GOT3 (cell line): ENCODE measurements at regions not wholly inside any gene's neighbourhood (a gene's known extent, or its start where the extent isn't known, plus 50 kb on each side); places are given as distances from the start of the nearest gene placed in this dataset.

Source experiments
- DNase-seq: peaks from one replicate; lab custom pipeline; 2025; ENCODE audit warnings: mixed read lengths; lab: John Stamatoyannopoulos, UW

- no peak for DNase-seq
Observed at GRCh38 chr1:29967261-29967660, 730.9 kb downstream of the PTPRU start.

DNA sequence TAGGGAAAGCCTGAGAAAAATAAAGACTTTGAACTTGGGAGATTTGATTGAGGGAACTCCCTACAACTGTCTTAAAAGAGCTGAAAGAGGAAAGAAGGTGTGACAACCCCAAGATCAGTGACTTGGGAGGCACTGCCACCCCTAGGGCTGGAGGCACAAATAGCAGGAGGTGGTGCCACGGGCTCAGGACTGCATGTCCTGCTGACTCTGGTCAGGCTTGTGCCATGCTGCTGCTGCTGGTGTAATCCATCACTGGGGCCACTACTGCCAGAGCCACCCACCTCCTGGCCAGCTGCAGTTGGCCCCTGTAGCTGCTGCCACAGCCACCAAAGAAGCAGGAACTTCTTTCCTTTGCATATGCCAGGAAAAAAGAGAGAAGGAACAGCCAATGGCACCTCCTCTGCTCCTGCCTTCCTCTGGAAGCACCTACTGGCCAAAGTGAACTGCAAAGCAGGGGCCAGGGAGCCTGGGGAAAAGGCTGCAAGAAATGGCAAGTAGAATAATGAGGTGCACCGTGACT is 730.3 kb downstream of the PTPRU start:
- DNase-seq: no peak

DNA sequence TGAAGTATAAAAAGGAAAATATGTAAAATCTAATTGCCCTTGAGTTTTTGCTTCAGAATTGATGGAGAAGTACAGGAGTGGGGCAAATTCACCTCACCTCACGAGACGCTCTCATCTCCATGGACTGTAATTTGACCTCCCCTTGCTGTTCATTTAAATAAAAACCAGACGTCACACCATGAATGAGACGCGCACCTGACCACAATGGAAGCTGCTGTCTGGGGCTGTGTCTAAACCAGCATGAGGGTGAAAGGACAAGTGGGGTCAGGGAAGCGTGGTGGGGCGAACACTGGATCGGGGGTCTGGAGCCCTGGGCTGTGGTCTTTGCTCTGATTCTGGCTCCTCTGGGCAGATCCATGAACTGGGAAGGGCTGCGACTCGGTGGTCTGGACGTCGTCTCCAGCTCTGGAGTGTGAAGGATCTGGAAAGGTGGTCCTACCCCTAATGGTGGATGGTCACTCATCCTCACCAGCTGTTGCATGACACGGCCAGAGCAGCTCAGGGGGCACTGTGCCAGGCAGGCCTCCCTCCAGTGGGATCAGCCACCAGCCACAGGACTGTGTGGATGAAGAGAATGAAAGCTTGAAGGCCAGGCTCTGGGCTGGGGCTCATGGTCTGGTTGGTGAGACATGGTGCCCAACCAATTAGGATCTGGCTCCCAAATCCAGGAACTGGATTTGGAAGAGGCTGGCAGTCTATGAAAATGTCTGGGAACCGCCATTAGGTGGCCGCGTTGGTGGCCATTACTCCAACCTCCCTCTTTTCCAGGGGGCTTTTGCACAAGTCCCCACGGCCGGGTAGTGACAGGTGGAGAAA is 728.6 kb downstream of the PTPRU start:
- DNase-seq: no peak

- DNase-seq: no peak
Observed at GRCh38 chr1:29963946-29964345, 727.6 kb downstream of the PTPRU start.

GRCh38 chr1:29962831-29963247 is 726.5 kb downstream of the PTPRU start:
- DNase-seq: no peak

GRCh38 chr1:29962336-29962735 is 726.0 kb downstream of the PTPRU start:
- DNase-seq: no peak

GRCh38 chr1:29961293-29962059 is 725.2 kb downstream of the PTPRU start:
- no peak for DNase-seq

DNA sequence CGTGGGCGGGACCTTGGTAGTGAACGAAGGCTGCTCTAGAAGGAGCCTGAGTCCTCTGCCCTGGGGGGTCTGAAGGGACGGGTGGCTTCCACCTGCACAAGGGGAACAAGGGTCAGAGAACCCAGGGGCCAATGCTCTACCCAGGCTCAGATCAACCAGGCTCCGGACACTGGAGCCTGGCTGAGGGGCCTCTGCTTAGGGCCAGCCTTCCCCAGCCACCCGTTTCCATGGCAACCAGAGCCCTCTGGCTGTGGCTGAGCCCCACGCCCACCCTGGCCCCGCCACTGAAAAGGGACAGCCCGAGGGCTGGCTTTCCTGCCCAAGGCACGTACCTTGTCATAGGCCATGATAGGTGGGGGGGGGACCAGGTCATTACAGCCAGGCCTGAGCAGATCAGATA is 724.6 kb downstream of the PTPRU start:
- no peak for DNase-seq

GRCh38 chr1:29960156-29960755 is 723.9 kb downstream of the PTPRU start:
- no peak for DNase-seq

DNA sequence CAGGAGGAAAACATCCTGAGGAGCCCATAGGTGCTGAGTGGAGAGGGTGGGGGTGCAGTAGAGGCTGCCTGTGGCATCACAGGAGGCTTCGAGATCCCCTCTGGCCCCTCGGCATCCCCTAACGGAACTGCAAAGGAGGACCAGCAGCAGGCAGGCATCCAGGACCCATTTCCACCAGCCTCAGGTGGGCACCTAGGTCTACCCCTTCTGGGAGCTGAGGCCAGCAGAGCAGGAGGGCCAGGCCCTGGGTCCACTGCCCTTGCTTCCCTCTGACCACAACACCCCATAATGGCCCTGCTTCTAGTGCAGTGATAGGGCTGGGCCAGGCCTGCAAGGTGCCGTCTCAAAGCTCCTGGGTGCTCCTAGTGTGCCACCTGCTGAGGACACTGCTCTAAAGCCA is 723.0 kb downstream of the PTPRU start:
- DNase-seq: no peak

- DNase-seq: no peak
Observed at GRCh38 chr1:29958271-29958670, 721.9 kb downstream of the PTPRU start.

DNA sequence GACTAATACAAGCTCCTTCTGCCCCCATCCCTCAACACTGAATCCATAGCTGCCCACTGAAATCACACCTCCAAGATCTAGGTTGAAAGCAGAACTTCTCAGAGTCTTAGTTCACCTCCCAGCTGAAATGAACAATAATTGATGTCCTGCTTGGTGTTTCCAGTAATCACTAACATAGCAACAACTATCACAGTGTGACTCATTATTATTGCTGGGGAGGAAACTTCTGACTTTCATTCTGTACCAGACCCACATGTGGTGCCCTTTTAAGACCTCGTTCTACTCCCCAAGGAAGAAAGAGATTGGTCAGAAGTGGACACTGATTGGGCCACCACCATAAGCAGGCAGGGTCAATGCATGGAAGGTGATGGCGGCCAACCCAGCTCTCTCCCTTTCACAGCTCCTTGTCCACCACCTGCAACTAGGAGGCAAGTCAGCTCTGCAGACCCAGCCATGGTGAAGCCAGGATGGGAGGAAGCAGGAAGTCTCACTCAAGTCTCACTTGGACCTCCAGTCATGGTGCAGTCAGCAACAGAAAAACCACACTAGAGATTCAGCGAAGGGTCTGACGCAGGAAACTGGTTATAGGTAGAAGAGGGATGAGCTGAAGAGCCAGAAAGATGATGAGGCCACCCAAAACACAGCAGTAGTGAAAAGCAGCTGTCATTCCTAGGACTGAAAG is 720.2 kb downstream of the PTPRU start:
- DNase-seq: no peak

GRCh38 chr1:29954591-29954990 is 718.3 kb downstream of the PTPRU start:
- DNase-seq: no peak

DNA sequence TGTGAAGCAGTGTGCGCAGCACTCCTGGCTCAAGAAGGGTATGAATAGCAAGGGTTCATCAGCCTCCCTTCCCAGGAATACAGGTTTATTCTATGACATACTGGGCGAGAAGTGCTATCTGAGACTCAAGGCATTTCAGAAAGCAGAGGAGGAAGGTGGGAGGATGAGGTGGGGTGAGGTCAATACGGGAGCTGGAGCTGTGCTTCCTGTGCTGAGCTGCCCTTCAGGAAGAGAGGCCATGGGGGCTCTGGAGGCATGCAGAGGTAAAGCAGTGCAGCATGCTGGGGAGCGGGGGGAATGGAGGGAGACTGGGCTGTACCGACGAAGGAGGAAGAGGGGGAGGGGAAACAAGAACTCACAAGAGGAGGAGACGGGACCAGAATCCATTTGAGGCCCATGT is 717.6 kb downstream of the PTPRU start:
- no peak for DNase-seq

DNA sequence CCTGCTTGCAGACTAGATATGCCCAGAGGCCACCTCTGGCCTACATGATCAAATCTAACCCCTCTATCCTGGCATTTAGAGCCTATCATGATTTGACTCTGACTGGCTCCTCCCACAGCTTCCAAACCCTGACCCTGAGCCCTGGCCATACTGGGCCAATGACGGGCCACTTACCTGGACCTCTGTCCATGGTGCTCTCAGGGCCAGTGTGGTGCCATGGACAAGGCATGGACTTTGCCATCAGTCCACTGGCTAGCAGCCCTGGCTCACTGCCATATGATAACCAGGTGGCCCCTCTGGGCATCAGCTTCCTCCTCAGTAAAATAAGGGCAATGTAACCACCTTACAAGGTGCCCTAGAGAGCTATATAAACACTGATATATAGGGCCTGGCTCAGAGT is 713.4 kb downstream of the PTPRU start:
- no peak for DNase-seq

GRCh38 chr1:29948581-29948980 is 712.3 kb downstream of the PTPRU start:
- no peak for DNase-seq

DNA sequence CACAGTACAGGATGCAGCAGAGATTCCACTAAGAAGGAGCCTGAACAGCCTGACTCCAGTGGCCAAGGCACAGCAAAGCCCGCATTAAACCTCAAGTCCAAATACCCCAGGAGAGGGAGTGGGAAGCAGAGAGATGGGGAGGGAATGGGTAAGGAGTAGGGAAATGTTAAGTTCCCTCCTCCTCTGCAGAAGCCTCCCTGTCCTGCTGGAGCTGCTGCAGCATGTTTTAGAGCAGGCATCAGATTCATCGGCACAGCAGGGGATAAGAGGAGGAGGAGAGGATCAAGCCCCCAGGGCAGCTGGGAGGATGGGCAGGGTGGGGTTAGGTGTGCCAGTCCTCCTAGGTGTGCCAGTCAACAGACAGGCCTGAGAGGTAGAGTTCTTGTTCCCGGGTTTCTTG is 709.7 kb downstream of the PTPRU start:
- no peak for DNase-seq

- DNase-seq: no peak
Observed at GRCh38 chr1:29945426-29945825, 709.1 kb downstream of the PTPRU start.

GRCh38 chr1:29944253-29944905 is 708.1 kb downstream of the PTPRU start:
- DNase-seq: no peak

DNA sequence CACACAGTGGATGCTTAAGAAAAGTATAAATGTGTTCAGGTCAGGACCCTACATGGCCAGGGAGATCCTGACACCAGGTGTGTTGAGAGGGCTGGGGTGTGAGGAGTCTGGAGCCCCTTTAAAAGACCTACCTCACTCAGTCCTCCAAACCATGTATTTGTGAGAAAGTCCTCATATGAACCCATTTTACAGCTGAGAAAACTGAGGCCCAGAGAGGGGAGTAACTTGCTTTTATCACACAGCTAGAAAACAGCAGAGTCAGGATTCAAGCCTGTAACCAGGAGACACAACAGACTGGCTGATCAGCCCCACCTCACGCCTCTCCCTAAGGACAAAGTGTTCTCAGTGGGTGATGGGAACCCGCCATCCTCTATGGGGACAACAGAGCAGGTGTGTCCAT is 706.7 kb downstream of the PTPRU start:
- no peak for DNase-seq

DNA sequence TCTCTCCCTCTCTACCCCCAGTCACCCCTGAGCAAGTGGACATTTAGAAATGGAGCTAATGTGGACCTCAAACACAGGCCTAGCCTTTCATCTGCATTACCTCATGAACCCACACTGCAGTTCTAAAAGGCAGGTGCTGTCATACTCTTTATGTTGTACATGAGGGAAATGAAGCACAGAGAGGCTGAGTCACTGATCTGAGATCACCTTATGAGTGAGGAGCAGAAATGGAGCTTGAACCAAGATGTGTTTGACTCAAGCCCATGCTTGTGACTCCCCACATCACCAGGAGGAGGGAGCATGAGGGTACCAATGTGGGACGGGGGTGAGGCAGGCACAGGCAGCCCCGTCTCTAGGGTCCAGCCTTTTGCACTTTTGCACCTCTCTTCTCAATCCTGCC is 702.8 kb downstream of the PTPRU start:
- DNase-seq: no peak

DNA sequence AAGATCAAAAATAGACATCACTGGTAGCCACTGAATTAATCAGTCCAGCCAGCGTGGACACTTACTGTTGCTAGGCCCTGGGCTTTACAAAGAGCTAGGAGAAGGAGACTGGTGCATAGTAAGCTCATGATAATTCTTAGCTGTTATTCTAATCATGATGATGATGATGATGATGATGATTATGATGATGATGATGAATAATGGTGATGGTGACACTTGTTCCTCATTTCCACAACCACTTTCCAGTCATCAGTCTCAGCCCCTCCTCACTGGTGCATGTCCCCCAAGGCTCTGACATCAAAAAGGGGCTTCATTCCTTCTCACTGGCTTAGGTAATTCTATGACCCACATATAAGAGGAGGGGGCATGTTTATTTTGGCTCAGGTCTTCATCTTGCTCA is 701.0 kb downstream of the PTPRU start:
- DNase-seq: no peak
